ENCODE measurements at regions not wholly inside any gene's neighbourhood (a gene's known extent, or its start where the extent isn't known, plus 50 kb on each side); places are given as distances from the start of the nearest gene placed in this dataset.
"Not testable (repeated sequence)": the region's sequence is repeated elsewhere in the genome, so short reads cannot be mapped to it uniquely, and the experiment has no call there.

DNA sequence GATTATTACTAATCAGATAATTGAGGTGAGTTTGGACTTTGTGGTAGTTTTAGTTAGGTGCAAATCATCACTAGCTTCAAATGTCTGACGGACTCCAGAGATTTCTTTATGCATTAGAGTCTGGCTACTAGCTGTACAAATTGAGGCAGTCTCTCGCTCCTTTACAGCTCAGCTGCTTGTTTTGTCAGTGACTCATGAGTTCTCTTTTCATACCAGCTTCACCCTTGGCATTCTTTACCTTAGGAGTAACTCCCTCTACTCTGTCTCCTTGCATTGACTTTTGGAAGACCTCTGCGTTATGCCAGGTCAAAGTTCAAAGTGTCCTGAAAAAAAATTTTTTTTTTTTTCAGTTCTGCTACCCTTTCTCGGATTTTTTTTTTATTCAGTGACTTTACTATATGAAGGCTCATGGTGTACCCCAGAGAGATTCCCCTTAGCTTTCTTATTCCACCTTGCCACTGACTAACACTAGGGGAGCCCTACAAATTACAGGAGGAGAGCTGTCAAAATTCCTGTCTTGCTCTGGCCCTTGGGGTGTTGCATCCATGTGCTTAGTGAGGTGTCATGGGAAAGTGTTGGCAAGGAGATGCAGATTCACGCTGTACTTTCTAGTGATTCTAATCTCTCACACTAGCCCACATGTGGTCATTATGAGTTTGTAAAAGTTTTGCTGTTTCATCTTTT is 576.6 kb downstream of the ADGRL2 start:
- no peak for ATAC-seq
- DNase-seq (ENCODE audit: missing footprints) = no peak
- intact Hi-C loops (cut with DNase I) = no loop called here

DNA sequence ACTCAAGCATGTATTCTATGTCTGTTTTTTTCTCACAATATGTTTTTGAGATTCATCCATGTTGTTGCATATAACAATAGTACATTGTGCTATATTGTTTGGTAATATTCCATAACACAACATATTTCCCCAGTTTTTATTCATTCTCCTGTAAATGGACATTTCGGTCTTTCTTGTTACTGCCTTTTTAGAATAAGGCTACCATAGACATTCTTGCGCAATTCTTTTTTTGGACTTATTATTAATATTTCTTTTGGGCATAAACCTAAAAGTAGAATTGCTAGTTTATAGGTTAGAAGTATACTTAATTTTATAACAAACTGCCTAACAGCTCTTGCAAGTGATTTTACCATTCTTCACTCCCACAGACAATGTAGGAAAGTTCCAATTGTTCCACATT is 573.0 kb downstream of the ADGRL2 start:
- no peak for DNase-seq (ENCODE audit: missing footprints)
- intact Hi-C loops (cut with DNase I) = no loop called here
- ATAC-seq = no peak

DNA sequence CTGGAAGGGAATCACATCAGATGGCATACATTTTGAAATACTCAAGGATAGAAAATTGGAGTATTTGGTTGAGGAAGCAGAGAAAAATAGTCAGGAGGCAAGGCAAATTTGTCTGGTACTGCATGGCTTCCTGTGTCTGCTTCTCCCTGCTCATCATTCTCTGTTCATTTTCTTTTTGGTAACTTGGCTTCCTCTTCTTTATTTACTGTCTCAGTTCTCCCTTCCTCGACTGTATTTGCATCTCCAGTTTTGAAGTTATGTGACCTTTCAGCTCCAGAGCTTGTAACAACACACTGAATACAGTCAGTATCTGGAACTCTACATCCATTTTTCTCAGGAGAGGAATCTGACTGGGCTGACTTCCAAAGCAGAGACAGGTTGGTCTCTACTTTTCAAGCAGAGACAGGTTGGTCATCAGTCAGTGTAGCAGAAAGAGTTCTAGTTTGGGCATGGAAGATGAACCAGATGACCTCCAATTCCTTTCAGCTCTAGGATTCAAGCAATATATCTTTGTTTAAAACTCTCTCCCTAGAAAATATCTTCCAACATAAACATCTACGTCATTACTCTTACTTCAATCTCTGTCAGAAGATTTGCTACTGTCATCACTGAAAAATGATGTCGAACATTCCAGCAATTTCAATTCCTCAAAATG is 571.2 kb downstream of the ADGRL2 start:
- ATAC-seq (no peak), DNase-seq (ENCODE audit: missing footprints) (no peak)
- intact Hi-C loops (cut with DNase I) = no loop called here

DNA sequence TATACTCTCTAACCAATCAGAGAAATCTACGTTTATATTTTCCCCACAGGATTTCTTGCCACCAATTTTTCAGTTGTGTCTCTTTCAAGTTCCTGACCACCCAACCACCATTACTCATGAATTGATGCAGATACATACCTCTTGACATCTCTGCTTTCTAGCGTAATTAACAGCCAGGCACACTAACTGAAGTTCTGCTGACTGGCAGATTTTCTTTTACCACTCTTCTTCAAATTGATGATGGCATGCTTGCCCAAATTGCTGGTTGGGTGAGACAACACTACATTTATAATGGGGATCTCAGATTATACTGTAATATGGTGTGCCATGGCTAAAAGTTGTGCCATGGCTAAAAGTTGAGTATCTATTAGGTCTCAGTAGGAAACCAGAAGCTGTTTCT is 566.7 kb downstream of the ADGRL2 start:
- no peak for DNase-seq (ENCODE audit: missing footprints)
- no peak for ATAC-seq
- intact Hi-C loops (cut with DNase I) = no loop called here

DNA sequence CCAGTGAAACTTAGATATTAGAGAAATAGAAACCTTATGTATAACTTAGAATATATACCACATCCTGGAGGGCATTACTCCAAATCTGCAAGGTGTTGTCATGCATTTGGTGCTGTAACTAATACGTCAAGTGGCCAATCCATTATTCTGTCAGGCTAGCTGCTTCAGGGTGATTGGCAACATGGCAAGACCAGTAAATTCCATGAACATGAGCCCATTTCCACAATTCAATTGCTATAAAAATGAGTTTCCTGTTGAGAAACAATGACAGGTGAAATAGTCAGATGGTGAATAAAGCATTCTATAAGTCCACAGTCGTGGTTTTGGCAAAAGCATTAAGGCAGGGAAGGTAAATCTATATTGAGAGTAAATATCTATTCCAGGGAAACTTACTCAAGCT is 566.0 kb downstream of the ADGRL2 start:
- DNase-seq (ENCODE audit: missing footprints) (no peak), ATAC-seq (no peak)
- intact Hi-C loops (cut with DNase I) = no loop called here

DNA sequence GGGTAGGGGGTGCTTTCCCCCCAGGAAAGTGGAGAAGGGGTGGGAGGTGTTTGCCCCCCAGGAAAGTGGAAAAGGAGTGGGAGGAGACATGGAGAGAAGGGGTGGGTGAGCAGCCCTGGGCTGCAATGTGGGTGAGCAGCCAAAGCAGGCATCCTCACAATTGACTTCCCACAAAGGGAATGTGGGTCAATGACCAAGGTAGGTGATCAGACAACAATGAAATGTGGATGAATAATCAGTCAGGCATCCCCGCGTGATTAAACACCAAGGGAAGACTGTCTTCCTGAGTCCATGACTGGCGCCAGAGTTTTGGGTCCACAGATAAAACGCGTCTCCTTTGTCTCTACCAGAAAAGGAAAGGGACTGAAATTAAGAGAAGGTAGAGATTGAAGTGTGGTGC is 558.8 kb downstream of the ADGRL2 start:
- intact Hi-C loops (cut with DNase I); ATAC-seq; DNase-seq (ENCODE audit: missing footprints): not testable (repeated sequence)

DNA sequence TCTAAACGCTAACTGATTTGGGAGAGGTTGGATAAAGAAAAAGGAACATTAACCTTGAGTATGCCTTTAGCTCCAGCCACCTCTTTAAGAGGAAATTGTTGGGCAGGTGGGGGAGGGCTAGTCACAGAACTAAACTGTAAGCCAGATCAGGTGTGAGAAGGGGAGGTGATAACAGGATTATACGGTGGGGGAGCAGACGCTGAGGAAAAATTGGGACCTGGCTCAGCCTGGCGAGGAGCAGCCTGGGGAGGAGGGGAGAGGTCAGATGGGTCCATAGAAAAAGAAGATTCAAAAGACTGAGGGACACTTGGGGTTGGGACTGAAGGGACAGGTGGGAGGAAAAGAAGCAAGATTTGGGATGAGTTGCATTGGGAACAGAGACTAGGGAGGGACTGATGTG is 558.0 kb downstream of the ADGRL2 start:
- ATAC-seq; DNase-seq (ENCODE audit: missing footprints); intact Hi-C loops (cut with DNase I): not testable (repeated sequence)

DNA sequence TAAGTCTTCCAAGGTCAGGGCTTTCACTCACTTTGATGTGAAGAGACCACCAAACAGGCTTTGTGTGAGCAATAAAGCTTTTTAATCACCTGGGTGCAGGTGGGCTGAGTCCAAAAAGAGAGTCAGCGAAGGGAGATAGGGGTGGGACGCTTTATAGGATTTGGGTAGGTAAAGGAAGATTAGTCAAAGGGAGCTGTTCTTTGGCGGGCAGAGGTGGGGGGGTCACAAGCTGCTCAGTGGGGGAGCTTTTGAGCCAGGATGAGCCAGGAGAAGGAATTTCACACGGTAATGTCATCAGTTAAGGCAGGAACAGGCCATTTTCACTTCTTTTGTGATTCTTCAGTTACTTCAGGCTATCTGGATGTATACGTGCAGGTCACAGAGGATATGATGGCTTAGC is 553.8 kb downstream of the ADGRL2 start:
- DNase-seq (ENCODE audit: missing footprints); ATAC-seq; intact Hi-C loops (cut with DNase I): not testable (repeated sequence)

DNA sequence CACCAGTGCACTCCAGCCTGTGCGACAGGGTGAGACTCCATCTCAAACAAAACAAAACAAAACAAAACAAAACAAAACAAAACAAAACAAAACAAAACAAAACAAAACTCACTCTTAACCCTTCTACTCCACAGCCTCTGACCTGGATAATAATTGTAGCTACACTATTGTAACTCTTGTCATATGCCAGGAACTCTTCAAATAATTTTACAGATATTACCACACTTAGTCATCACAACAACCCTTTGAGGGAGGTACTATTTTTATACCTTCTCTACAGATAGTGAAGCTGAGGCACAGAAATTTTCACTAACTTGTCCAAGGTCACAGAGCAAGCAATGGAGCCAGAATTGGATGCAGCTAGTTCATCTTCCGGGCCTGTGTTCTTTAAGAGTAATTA is 547.8 kb downstream of the ADGRL2 start:
- no peak for DNase-seq (ENCODE audit: missing footprints)
- intact Hi-C loops (cut with DNase I) = no loop called here
- ATAC-seq = no peak

DNA sequence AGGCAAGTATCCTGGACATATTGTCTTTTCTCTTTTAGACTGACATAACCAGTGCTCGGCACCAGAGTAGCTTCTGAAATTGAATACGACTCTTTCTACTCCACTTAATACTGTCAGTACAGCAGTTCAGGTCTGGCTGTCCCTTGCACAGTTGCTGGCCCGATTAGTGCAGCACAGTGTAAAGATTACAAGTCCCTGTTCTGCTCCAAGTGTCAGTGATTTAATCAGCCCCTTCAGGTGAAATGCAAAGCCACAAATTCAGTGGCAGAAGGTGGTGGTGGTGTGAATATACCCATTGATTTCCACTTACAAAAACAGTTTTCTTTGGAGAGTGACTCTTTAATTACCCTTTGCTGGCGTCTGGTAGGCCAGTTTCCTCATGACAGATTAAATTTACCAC is 545.4 kb downstream of the ADGRL2 start:
- DNase-seq (ENCODE audit: missing footprints) (no peak), ATAC-seq (peak; percentile 31)
- intact Hi-C loops (cut with DNase I) = no loop called here

DNA sequence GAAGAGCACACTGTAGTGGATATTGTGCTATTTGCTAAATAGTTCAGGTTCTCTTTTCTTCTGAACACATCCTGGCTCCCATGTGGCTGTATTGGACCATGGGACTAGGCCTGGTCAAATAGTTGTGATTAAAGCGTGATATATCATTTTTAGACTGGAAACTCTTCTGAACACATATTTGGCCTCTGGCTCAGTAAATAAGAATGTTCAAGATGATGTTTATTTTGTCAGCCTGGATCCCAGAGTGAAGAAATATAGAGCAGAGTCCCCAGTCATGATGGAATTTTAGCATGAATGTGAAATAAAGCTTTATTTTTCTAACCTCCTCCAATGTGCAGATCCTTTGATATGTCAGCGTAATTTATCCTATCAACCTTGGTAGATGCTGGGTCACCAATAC is 542.6 kb downstream of the ADGRL2 start:
- intact Hi-C loops (cut with DNase I) = no loop called here
- no peak for DNase-seq (ENCODE audit: missing footprints)
- no peak for ATAC-seq

DNA sequence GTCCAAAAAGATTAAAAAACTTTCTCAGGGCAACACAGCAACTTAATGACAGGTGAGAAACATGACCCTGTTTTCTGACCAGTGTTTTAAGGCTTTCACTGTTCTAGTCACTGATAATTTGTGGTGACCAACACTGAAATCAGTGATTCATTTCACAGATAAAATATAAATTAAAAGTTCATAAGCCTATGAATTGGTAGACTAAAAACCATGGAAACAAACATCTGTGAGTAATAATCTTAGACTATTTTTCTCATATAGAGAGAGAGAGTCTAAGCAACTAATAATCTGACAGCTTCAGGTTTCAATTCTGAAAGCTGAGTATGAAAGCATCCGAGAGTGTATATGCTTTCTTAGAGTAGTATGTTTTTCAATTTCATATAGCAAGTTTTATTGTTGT is 536.9 kb downstream of the ADGRL2 start:
- DNase-seq (ENCODE audit: missing footprints) (no peak), ATAC-seq (no peak)
- intact Hi-C loops (cut with DNase I) = no loop called here

DNA sequence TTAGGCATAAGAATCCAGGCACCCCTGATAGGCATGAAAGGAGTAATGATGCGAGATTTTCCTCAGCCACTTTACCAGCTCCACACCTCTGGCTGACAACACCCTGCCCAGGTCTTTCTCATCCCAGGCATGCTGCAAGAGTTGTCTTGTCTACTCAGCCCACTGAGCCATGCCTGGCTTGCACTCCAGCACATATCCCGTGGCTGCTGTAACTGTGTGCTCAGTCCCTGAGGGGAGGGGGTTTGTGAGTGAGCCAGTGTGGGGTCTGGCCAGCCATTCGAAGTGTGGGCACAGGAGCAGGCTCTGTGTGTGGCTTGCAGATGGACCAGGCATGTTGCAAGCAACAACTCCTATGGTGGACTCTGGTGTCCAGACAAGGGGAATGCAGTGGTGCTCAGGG is 529.6 kb downstream of the ADGRL2 start:
- intact Hi-C loops (cut with DNase I) = no loop called here
- DNase-seq (ENCODE audit: missing footprints) (peak; percentile 15), ATAC-seq (no peak)

DNA sequence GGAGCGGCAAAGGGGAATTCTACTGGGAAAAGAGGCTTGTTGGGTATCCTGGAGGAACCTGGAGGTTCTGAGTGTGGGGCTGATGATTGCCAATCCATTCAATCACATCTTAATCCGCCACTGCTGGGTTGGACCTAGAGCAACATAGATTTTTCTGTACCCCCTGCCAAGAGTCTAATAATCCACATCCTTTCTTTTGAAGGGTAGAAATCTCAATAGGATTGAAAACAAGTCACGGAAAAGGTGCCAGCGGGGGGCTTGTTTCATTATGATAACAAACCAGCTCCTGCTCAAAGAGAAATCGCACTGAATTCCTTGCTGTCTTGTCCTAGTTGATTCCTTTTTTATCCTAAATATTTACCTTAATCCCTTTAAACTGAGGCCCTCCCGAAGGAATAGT is 528.5 kb downstream of the ADGRL2 start:
- DNase-seq (ENCODE audit: missing footprints) = no peak
- intact Hi-C loops (cut with DNase I) = no loop called here
- ATAC-seq = no peak

DNA sequence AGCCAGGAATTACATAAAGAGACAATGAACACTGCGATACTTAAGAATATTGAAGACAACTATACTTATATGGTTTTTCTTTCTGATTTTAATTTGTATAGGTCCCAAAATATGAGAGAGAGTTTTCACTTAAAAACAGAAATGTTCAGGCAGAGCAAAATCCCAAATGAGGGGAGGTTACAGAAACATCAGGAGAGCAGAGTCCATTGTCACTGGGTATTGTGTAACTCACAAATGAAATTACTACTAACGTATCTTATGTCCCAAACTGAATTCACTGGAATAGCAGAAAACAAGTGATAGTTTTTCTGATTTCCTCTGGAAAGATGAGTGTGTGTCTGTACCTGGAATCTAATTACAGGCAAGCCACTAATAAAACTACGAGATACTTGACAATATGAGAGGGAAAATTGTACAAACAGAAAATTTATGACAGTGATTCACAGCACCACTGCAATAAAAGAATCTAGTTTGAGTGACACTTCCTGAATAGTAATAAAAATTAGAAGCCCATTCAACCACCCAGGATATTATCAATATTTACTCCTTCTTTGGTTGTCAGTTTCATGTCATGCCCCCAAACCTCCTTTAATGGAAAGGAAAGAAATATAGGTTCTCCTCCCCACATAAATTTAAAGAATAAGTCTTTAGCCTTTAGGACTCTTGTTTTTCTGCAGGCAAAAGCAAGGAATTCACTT is 522.6 kb downstream of the ADGRL2 start:
- intact Hi-C loops (cut with DNase I) = no loop called here
- DNase-seq (ENCODE audit: missing footprints) = no peak
- no peak for ATAC-seq

DNA sequence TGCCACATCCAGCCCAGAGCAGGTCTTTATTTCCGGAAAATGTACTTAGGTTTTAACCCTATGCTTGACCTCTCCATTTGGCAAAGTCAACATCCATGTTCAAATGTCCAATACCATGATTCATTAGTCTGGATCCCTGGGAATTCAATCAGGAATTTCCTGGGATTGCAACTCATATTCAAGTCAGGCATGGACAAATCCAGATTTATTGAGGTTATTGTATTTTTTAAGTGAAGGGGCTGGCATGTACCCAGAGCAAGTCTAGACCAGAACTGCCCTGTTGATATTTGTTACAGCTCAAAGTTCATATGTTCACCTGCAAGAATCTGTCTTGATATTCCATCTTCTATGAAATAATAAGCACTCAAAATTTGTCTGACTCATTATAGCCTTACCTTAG is 521.1 kb downstream of the ADGRL2 start:
- intact Hi-C loops (cut with DNase I) = no loop called here
- ATAC-seq (no peak), DNase-seq (ENCODE audit: missing footprints) (no peak)

DNA sequence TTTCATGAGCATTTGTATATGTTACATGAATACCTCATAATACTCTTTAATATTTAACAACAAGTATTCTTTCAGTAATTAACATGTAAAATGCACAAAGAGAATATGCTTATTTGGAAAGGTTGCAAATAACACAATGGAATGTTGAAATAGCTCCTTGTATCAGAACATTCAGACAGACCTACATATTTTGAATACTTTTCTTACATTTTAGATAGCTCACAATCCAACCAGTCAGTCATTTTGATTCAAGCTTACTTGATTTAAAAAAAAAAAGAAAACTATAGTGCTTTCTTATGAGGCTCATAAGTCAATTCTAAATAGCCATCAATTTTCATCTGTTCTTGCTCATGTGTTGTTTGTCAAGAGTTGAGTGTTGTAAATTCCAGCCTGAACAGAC is 518.8 kb downstream of the ADGRL2 start:
- intact Hi-C loops (cut with DNase I) = no loop called here
- ATAC-seq = no peak
- no peak for DNase-seq (ENCODE audit: missing footprints)

DNA sequence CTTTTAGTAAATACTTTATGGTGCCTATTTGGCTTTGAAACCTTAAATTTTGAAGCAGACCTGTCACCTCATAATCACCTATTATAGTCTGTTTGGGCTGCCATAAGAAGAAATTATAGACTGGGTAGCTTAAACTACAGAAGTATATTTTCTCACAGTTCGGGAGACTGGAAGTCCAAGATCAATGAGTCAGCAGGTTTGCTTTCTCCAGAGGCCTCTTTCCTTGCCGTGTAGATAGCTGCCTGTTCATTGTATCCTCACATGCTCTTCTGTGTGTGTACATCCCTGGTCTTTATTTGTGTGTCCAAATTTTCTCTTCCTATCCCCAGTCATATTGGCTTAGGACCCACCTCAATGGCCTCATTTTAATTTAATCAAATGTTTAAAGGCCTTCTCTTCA is 518.2 kb downstream of the ADGRL2 start:
- DNase-seq (ENCODE audit: missing footprints) (no peak), ATAC-seq (no peak)
- intact Hi-C loops (cut with DNase I) = no loop called here

DNA sequence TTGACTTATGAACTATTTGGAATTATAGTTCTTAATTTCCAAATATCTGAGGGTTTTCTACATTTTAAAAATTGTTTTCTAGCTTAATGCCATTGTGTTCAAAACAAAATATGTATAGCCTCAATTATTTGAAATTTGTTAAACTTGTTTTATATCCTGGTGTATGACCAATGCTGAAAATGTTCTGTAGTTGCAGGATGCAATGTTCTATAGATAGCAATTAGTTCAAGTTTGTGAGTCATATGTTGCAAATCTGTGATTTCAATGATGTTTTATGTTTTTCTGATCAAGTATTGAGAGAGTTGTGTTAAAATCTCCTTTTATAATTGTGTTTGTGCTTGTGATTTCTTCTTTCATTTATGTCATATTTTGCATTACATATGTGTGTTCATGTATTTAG is 517.5 kb downstream of the ADGRL2 start:
- intact Hi-C loops (cut with DNase I) = no loop called here
- no peak for DNase-seq (ENCODE audit: missing footprints)
- ATAC-seq = no peak

DNA sequence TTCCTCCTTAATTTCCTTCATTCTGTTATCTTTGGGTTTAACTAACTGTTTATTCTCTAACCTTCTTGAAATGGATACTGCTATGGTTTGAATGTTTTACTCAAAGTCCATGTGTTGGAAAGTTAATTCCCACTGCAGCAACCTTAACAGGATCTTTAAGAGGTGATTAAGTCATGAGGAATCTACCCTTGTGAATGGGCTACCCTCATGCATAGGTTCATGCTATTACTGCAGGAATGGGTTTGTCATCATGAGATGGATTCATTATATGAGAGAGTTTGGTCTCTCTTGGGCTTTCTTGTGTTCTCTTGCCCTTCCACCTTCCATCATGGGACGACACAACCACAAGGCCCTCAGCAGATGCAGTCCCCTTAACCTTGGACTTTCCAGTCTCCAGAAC is 516.9 kb downstream of the ADGRL2 start:
- intact Hi-C loops (cut with DNase I) = no loop called here
- no peak for ATAC-seq

More for the DNA sequence above, 516.9 kb downstream of the ADGRL2 start:
- no peak for DNase-seq (ENCODE audit: missing footprints)

Data from Right ventricle myocardium inferior (tissue), 1 donor.